WTC11 (cell line): ENCODE measurements at regions not wholly inside any gene's neighbourhood (a gene's known extent, or its start where the extent isn't known, plus 50 kb on each side); places are given as distances from the start of the nearest gene placed in this dataset.
"Not testable (repeated sequence)": the region's sequence is repeated elsewhere in the genome, so short reads cannot be mapped to it uniquely, and the experiment has no call there.

Source experiments
- ATAC-seq: fragments of 200-7000 bp; cut with Tn5 transposase; 2 replicates; pipeline ENCODE4 v1.10.0; 2021; ENCODE audit warnings: mild to moderate bottlenecking, moderate library complexity
- CTCF ChIA-PET: fragments of 300-600 bp; sonication (Branson Sonifier 250); formaldehyde crosslinking; loops from one replicate; lab custom pipeline; 2021; ENCODE audit warnings: antibody characterized with exemption; lab: Charles Lee
- POLR2A ChIA-PET: fragments of 350-600 bp; sonication (Branson Sonifier 250); formaldehyde crosslinking; loops from one replicate; lab custom pipeline; 2021; ENCODE audit warnings: antibody characterized with exemption; lab: Charles Lee
- DNase-seq: peaks from one replicate; pipeline ENCODE4 v3.0.0; 2021; ENCODE audit warnings: low spot score
- H3K27ac Mint-ChIP-seq: 2 replicates; pipeline ENCODE4 v1.8.0; 2021; ENCODE audit warnings: mixed read lengths
- H3K27me3 Mint-ChIP-seq: 2 replicates; pipeline ENCODE4 v1.8.0; 2021; ENCODE audit warnings: low read depth, mild to moderate bottlenecking, moderate library complexity, mixed read lengths
- H3K36me3 Mint-ChIP-seq: 2 replicates; pipeline ENCODE4 v1.8.0; 2021; ENCODE audit warnings: mixed read lengths
- H3K4me1 Mint-ChIP-seq: 2 replicates; pipeline ENCODE4 v1.8.0; 2022; ENCODE audit warnings: mixed read lengths
- H3K4me3 Mint-ChIP-seq: 2 replicates; pipeline ENCODE4 v1.8.0; 2021; ENCODE audit warnings: mild to moderate bottlenecking, moderate library complexity, mixed read lengths
- H3K9me3 Mint-ChIP-seq: 2 replicates; pipeline ENCODE4 v1.8.0; 2021; ENCODE audit warnings: mixed read lengths
- AR ChIP-seq: fragments of 250-450 bp; sonication (Bioruptor Pico); IDR thresholded peaks from 2 replicates; pipeline ENCODE4 v1.9.0; 2021; ENCODE audit warnings: mild to moderate bottlenecking
- CREB1 ChIP-seq: sonication (generic); formaldehyde crosslinking; IDR thresholded peaks from 2 replicates; pipeline ENCODE4 v1.8.0; 2023; ENCODE audit warnings: mild to moderate bottlenecking, missing genetic modification reagents
- E2F4 ChIP-seq: sonication (generic); formaldehyde crosslinking; IDR thresholded peaks from 2 replicates; pipeline ENCODE4 v1.8.1; 2022; ENCODE audit warnings: low read depth, mild to moderate bottlenecking, moderate library complexity, missing genetic modification reagents, borderline replicate concordance
- ELF4 ChIP-seq: sonication (generic); formaldehyde crosslinking; IDR thresholded peaks from 2 replicates; pipeline ENCODE4 v1.8.1; 2022; ENCODE audit warnings: low read depth, mild to moderate bottlenecking, moderate library complexity, missing genetic modification reagents
- GABPB1 ChIP-seq: sonication (generic); formaldehyde crosslinking; IDR thresholded peaks from 2 replicates; pipeline ENCODE4 v1.8.1; 2023; ENCODE audit warnings: mild to moderate bottlenecking, missing genetic modification reagents
- GTF2I ChIP-seq: fragments of 250-450 bp; sonication (Bioruptor Pico); conservative IDR thresholded peaks from 2 replicates; pipeline ENCODE4 v1.4.0; 2021; ENCODE audit warnings: mild to moderate bottlenecking
- HMGA2 ChIP-seq: fragments of 250-450 bp; sonication (Bioruptor Pico); IDR thresholded peaks from 2 replicates; pipeline ENCODE4 v1.4.0; 2021; ENCODE audit warnings: mild to moderate bottlenecking, moderate library complexity
- HMGXB4 ChIP-seq: sonication (generic); formaldehyde crosslinking; IDR thresholded peaks from 2 replicates; pipeline ENCODE4 v1.8.1; 2023; ENCODE audit warnings: mild to moderate bottlenecking, moderate library complexity, missing genetic modification reagents
- IRF2 ChIP-seq: sonication (generic); formaldehyde crosslinking; IDR thresholded peaks from 2 replicates; pipeline ENCODE4 v1.8.0; 2022; ENCODE audit warnings: low read depth, missing genetic modification reagents, borderline replicate concordance
- MYBL2 ChIP-seq: sonication (generic); formaldehyde crosslinking; IDR thresholded peaks from 2 replicates; pipeline ENCODE4 v1.8.1; 2023; ENCODE audit warnings: mild to moderate bottlenecking, moderate library complexity, missing genetic modification reagents
- NFE2L1 ChIP-seq: sonication (generic); formaldehyde crosslinking; IDR thresholded peaks from 2 replicates; pipeline ENCODE4 v1.8.1; 2023; ENCODE audit warnings: missing genetic modification reagents
- NFYB ChIP-seq: sonication (generic); formaldehyde crosslinking; conservative IDR thresholded peaks from 2 replicates; pipeline ENCODE4 v1.8.0; 2022; ENCODE audit warnings: low read depth, missing genetic modification reagents
- NR3C1 ChIP-seq: sonication (generic); formaldehyde crosslinking; conservative IDR thresholded peaks from 2 replicates; pipeline ENCODE4 v1.8.1; 2023; ENCODE audit warnings: low read depth, mild to moderate bottlenecking, missing genetic modification reagents
- TEAD1 ChIP-seq: sonication (generic); formaldehyde crosslinking; IDR thresholded peaks from 2 replicates; pipeline ENCODE4 v1.8.0; 2022; ENCODE audit warnings: mild to moderate bottlenecking, missing genetic modification reagents
- ZNF532 ChIP-seq: fragments of 250-450 bp; sonication (Bioruptor Pico); IDR thresholded peaks from 2 replicates; pipeline ENCODE4 v1.9.0; 2021; ENCODE audit warnings: mild to moderate bottlenecking, borderline replicate concordance
- TF ChIP-seq, protein P1 (sequence below): fragments of 250-450 bp; sonication (Bioruptor Pico); IDR thresholded peaks from 2 replicates; pipeline ENCODE4 v1.9.0; 2021; ENCODE audit warnings: mild to moderate bottlenecking
- TF ChIP-seq, protein P2 (sequence below): fragments of 250-450 bp; sonication (Bioruptor Pico); IDR thresholded peaks from 2 replicates; pipeline ENCODE4 v1.9.0; 2021; ENCODE audit warnings: moderate library complexity, mild to moderate bottlenecking, inconsistent platforms, borderline replicate concordance
- TF ChIP-seq, protein P3 (sequence below): sonication (generic); formaldehyde crosslinking; IDR thresholded peaks from 2 replicates; pipeline ENCODE4 v1.8.1; 2023; ENCODE audit warnings: mild to moderate bottlenecking, missing genetic modification reagents, moderate library complexity

DNA sequence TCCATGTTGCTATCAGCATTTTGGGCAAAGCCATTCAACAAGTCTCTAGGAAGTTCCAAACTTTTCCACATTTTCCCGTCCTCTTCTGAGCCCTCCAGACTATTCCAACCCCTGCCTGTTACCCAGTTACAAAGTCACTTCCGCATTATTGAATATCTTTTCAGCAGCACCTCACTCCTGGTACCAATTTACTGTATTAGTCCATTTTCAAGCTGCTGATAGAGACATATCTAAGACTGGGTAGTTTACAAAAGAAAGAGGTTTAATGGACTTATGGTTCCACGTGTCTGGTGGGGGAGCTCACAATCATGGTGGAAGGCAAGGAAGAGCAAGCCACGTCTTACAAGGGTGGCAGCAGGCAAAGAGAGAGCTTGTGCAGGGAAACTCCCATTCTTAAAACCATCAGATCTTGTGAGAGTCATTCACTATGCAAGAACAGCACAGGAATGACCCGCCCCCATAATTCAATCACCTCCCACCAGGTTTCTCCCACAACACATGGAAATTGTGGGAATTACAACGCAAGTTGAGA lies 435.6 kb upstream of the GRM7 start:
- no peak for DNase-seq
- TF ChIP-seq, protein P1, sequence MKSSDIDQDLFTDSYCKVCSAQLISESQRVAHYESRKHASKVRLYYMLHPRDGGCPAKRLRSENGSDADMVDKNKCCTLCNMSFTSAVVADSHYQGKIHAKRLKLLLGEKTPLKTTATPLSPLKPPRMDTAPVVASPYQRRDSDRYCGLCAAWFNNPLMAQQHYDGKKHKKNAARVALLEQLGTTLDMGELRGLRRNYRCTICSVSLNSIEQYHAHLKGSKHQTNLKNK (CRISPR knock-in tag), result no peak
- TF ChIP-seq, protein P2, sequence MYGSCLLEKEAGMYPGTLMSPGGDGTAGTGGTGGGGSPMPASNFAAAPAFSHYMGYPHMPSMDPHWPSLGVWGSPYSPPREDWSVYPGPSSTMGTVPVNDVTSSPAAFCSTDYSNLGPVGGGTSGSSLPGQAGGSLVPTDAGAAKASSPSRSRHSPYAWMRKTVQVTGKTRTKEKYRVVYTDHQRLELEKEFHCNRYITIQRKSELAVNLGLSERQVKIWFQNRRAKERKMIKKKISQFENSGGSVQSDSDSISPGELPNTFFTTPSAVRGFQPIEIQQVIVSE (CRISPR knock-in tag), result no peak
- TF ChIP-seq, protein P3, sequence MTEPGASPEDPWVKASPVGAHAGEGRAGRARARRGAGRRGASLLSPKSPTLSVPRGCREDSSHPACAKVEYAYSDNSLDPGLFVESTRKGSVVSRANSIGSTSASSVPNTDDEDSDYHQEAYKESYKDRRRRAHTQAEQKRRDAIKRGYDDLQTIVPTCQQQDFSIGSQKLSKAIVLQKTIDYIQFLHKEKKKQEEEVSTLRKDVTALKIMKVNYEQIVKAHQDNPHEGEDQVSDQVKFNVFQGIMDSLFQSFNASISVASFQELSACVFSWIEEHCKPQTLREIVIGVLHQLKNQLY (CRISPR knock-in tag), result no peak
- Mint-ChIP-seq H3K36me3 (peaks cover 57% of the 10 kb centered on the region), H3K4me3 (no peak overlapping the region), H3K27me3 (peaks cover 3% of the 10 kb centered on the region; the same call in 1 of the 2 replicates), H3K9me3 (peaks cover 68% of the 10 kb centered on the region), H3K4me1 (peaks cover 10% of the 10 kb centered on the region), H3K27ac (no peak overlapping the region)
- CTCF ChIA-PET, result no interaction called here
- POLR2A ChIA-PET, result no interaction called here
- no peak for ATAC-seq

GRCh38 chr3:6428276-6428675 lies 432.6 kb upstream of the GRM7 start:
- CTCF ChIA-PET, DNase-seq, ATAC-seq, H3K4me1 Mint-ChIP-seq, POLR2A ChIA-PET, H3K27me3 Mint-ChIP-seq, H3K27ac Mint-ChIP-seq, H3K4me3 Mint-ChIP-seq: not testable (repeated sequence)
- TF ChIP-seq HMGA2, result peak; percentile 96
- Mint-ChIP-seq H3K9me3 (peaks cover 71% of the 10 kb centered on the region), H3K36me3 (peaks cover 61% of the 10 kb centered on the region)

DNA sequence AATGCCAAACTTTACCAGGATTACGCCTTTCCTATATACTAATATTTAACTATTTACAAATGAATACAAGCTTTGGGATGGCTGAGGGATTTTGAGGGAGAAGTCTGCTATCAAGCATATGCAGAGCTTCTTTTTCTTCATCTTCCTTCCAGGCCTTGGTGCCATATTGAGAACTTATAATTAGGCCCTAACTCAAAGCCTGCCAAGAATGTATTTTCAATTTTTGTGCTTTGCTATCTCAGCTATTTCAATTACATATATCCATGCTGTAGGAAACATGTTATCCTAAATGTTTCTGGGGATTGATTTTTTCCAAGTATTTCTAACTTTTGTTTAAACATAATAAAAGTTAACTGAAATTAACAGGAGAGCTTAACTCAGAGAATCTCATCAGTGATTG lies 425.0 kb upstream of the GRM7 start:
- H3K27ac Mint-ChIP-seq, result no peak overlapping the region
- peaks cover 31% of the 10 kb centered on the region for H3K36me3 Mint-ChIP-seq
- DNase-seq, result no peak
- TF ChIP-seq GTF2I, result no peak
- no peak for TF ChIP-seq AR
- no peak for TF ChIP-seq MYBL2 (CRISPR knock-in tag)
- no peak for TF ChIP-seq TEAD1 (CRISPR knock-in tag)
- TF ChIP-seq E2F4 (CRISPR knock-in tag), result no peak
- TF ChIP-seq ELF4, result no peak
- H3K4me1 Mint-ChIP-seq, result no peaks in the 10 kb centered on the region
- H3K27me3 Mint-ChIP-seq, result no peaks in the 10 kb centered on the region
- CTCF ChIA-PET, result no interaction called here
- no peak for ATAC-seq
- POLR2A ChIA-PET, result no interaction called here
- no peak overlapping the region for H3K4me3 Mint-ChIP-seq
- peaks cover 55% of the 10 kb centered on the region for H3K9me3 Mint-ChIP-seq

GRCh38 chr3:6437631-6438030 lies 423.3 kb upstream of the GRM7 start:
- ChIA-PET CTCF (no interaction called here), POLR2A (no interaction called here)
- Mint-ChIP-seq H3K4me3 (no peak overlapping the region), H3K36me3 (peaks cover 31% of the 10 kb centered on the region), H3K27ac (no peak overlapping the region), H3K9me3 (peaks cover 54% of the 10 kb centered on the region), H3K27me3 (no peaks in the 10 kb centered on the region), H3K4me1 (no peaks in the 10 kb centered on the region)
- DNase-seq (no peak), ATAC-seq (no peak)
- TF ChIP-seq NR3C1 (CRISPR knock-in tag) (no peak), GABPB1 (CRISPR knock-in tag) (no peak), HMGXB4 (no peak), NFYB (no peak), ZNF532 (CRISPR knock-in tag) (no peak), CREB1 (CRISPR knock-in tag) (no peak), NFE2L1 (CRISPR knock-in tag) (no peak), IRF2 (CRISPR knock-in tag) (no peak)
